Cardiac muscle cell (in vitro differentiated cells and primary cell): ENCODE measurements at regions not wholly inside any gene's neighbourhood (a gene's known extent, or its start where the extent isn't known, plus 50 kb on each side); places are given as distances from the start of the nearest gene placed in this dataset.
"Not testable (repeated sequence)": the region's sequence is repeated elsewhere in the genome, so short reads cannot be mapped to it uniquely, and the experiment has no call there.

Source experiments
- DNase-seq, 2 donors: peaks; one replicate each; pipeline versions ENCODE4 v3.0.0 to v3.0.0-alpha.2; 2010 to 2017; ENCODE audit warnings: low read depth in 1 of 2, low spot score in 1 of 2
- H3K27ac ChIP-seq: fragments of 200-600 bp; sonication (generic); 2 replicates; pipeline ENCODE4 v1.5.1; 2016
- H3K27me3 ChIP-seq: fragments of 200-600 bp; sonication (generic); 2 replicates; pipeline ENCODE4 v1.6.0; 2016; ENCODE audit warnings: control low read depth
- H3K36me3 ChIP-seq: fragments of 200-600 bp; sonication (generic); 2 replicates; pipeline ENCODE4 v1.5.1; 2016; ENCODE audit warnings: control low read depth
- H3K4me1 ChIP-seq: fragments of 200-600 bp; sonication (generic); 2 replicates; pipeline ENCODE4 v1.8.1; 2017; ENCODE audit warnings: low read depth, mild to moderate bottlenecking, mixed run types
- H3K4me3 ChIP-seq: fragments of 200-600 bp; sonication (generic); 2 replicates; pipeline ENCODE4 v1.5.1; 2016; ENCODE audit warnings: mild to moderate bottlenecking
- H3K9me3 ChIP-seq: fragments of 200-600 bp; sonication (generic); 2 replicates; pipeline ENCODE4 v1.5.1; 2017; ENCODE audit warnings: low read depth, mild to moderate bottlenecking, control low read depth
- TF ChIP-seq, protein P1 (sequence below): IDR thresholded peaks from 2 replicates; pipeline ENCODE4 v1.5.1; 2012; ENCODE audit warnings: low read depth, mild to moderate bottlenecking, low read length

DNA sequence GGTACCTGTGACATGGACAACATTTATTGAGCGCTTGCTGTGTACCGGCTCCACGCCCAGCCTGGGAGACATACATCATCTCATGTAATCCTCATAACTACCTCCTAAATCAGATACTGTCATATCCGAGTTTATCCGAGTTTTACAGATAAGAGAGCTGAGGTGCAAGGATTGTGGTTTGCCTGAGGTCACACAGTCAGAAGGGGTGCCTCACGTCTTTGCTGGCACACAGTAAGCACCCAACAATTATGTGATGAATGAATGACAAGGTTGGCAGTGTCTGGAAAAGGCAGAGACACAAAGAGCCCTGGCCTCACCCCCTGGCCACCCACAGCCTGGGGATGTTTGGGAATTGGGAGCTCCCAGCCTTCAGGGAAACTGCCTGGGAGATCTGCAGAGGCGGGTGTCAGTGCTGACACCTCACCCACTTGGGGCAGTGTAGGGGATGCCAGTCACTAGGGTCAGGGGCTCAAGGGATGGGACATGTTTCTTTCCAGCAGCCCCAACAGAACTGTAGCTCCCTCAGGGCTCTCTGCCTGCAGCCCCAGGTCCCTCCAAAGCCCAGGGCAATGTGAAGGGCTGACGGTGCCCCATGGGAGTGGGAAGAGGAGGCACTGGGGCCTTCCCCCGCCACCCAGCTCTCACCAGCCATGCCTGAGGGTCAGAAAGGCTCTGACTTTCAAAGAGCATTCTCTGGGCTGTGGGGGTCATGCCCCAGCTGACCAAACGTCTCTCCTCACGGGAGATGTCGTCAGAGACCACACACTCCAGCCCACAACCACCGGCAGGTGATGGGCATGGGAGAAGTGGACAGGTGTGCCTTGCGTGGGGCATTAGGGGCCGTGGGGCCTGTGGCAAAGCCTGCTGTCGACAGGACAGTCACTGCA lies 157.5 kb downstream of the ZFP36L2 start:
- no peaks in the 10 kb centered on the region for H3K27me3 ChIP-seq
- no peak for DNase-seq
- peaks cover 25% of the 10 kb centered on the region for H3K4me1 ChIP-seq
- TF ChIP-seq, protein P1, sequence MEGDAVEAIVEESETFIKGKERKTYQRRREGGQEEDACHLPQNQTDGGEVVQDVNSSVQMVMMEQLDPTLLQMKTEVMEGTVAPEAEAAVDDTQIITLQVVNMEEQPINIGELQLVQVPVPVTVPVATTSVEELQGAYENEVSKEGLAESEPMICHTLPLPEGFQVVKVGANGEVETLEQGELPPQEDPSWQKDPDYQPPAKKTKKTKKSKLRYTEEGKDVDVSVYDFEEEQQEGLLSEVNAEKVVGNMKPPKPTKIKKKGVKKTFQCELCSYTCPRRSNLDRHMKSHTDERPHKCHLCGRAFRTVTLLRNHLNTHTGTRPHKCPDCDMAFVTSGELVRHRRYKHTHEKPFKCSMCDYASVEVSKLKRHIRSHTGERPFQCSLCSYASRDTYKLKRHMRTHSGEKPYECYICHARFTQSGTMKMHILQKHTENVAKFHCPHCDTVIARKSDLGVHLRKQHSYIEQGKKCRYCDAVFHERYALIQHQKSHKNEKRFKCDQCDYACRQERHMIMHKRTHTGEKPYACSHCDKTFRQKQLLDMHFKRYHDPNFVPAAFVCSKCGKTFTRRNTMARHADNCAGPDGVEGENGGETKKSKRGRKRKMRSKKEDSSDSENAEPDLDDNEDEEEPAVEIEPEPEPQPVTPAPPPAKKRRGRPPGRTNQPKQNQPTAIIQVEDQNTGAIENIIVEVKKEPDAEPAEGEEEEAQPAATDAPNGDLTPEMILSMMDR, result no peak
- no peaks in the 10 kb centered on the region for H3K36me3 ChIP-seq
- no peaks in the 10 kb centered on the region for H3K9me3 ChIP-seq
- no peak overlapping the region for H3K27ac ChIP-seq
- no peak overlapping the region for H3K4me3 ChIP-seq

DNA sequence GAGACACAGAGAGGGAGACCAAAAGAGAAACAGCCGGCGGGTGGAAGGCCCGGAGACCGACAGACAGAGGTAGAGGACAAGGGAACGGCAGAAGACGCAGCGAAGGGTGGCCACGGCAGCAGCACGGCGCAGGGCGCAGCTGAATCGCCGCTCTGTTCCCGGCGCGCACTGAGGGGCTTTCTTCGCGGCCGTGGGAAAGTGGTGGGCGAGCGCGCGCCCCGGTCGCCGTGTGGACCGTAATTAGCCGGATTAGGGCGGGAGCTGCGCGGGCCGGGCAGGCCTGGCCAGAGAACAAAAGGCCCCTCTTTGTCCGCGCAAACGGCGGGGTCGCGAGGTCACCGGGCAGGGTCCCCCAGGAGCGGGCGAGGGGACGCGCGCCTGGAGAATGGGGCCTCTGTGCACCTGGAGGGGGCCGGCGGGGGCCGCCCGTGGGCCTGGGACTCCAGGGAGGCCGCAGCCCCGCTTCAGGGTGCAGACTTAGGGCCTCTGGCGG lies 158.3 kb downstream of the ZFP36L2 start:
- peaks cover 19% of the 10 kb centered on the region for H3K4me1 ChIP-seq
- DNase-seq, result no peak
- no peak overlapping the region for H3K27ac ChIP-seq
- no peak overlapping the region for H3K4me3 ChIP-seq
- TF ChIP-seq, protein P1, result no peak
- no peaks in the 10 kb centered on the region for H3K27me3 ChIP-seq
- H3K36me3 ChIP-seq, result no peaks in the 10 kb centered on the region
- no peaks in the 10 kb centered on the region for H3K9me3 ChIP-seq

DNA sequence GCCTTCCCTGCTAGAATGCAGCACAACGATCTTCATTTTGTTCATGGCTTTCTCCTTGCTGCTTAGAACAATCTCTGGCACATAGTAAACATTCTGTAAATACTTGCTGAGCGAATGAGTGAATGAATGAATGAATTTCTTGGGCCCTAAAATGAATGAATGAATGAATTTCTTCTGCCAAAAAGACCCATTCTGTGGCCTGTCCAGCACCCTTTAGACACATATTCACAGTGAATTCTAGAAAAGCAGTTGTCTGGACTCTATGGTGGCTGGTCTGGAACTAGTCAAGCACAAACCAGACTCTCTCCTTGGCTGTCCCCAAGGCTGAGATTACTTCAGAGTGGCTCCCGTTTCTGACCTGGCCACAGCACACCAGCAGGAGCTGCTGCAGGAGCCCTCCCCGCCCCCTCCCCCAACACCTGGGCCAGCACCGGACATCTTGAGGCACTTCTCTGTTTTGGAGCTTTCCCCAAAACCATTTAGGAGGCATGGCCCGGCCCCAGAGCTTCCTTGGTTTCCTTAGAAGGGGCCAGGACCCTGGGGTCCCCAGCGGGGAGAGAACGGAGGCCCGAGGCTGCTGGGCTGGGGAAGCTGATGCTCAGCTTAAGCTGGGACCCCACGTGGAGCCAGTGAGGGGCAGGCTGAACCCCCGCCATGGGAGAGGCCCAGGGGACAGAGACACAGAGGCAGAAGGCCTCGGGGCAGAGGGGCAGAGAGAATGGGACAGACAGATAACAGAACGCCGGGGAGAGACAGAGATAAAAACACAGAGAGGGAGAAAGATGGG lies 159.0 kb downstream of the ZFP36L2 start:
- H3K4me1 ChIP-seq, result peaks cover 15% of the 10 kb centered on the region
- no peak for DNase-seq
- H3K4me3 ChIP-seq, result no peak overlapping the region
- no peak overlapping the region for H3K27ac ChIP-seq
- H3K27me3 ChIP-seq, result no peaks in the 10 kb centered on the region
- no peaks in the 10 kb centered on the region for H3K9me3 ChIP-seq
- TF ChIP-seq, protein P1, result no peak
- no peaks in the 10 kb centered on the region for H3K36me3 ChIP-seq

DNA sequence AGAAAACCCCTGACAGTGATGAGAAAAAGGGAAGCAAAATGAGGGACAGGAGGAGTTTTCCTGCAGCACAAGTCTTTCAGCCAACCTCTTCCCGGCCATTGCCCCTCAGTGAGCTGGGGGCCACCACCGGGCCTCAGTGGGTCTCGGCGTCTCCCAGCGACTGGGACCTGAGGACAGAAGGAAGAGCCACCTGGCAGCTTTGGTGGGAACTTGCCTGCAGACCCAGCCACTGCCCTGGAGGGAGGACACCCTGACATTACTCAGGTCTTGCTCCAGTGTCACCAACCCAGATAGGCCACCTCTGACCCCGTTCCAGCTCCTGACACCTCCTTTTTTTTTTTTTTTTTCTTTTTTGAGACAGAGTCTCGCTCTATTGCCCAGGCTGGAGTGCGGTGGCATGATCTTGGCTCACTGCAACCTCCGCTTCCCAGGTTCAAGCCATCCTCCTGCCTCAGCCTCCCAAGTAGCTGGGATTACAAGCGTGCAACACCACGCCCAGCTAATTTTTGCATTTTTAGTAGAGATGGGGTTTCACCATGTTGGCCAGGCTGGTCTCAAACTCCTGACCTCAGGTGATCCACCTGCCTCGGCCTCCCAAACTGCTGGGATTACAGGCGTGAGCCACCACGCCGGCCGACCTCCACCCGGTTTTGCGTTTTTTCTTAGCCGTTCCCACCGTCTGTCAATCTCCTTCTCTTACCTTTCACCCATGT lies 159.7 kb downstream of the ZFP36L2 start:
- not testable (repeated sequence) for H3K4me3 ChIP-seq, H3K27me3 ChIP-seq, H3K9me3 ChIP-seq, H3K27ac ChIP-seq, DNase-seq, H3K4me1 ChIP-seq, H3K36me3 ChIP-seq

GRCh38 chr2:43065871-43066270 lies 160.5 kb downstream of the ZFP36L2 start:
- H3K4me1 ChIP-seq, result no peaks in the 10 kb centered on the region
- TF ChIP-seq, protein P1, result no peak
- no peaks in the 10 kb centered on the region for H3K9me3 ChIP-seq
- no peaks in the 10 kb centered on the region for H3K27me3 ChIP-seq
- no peak overlapping the region for H3K27ac ChIP-seq
- DNase-seq, result no peak
- H3K36me3 ChIP-seq, result no peaks in the 10 kb centered on the region
- no peak overlapping the region for H3K4me3 ChIP-seq
